Smooth muscle cell (in vitro differentiated cells): ENCODE measurements at regions not wholly inside any gene's neighbourhood (a gene's known extent, or its start where the extent isn't known, plus 50 kb on each side); places are given as distances from the start of the nearest gene placed in this dataset.
A peak's percentile ranks its signal among the peaks of the same experiment; 100 is the strongest.

Source experiments
- DNase-seq: peaks from one replicate; lab custom pipeline; 2025; ENCODE audit not compliant: unreplicated experiment; lab: John Stamatoyannopoulos, UW
- H2AFZ ChIP-seq: fragments of 200-600 bp; sonication (generic); 2 replicates; pipeline ENCODE4 v1.6.0; 2016; ENCODE audit warnings: antibody characterized with exemption, low read depth, mild to moderate bottlenecking
- H3F3A ChIP-seq: fragments of 200-600 bp; sonication (generic); 2 replicates; pipeline ENCODE4 v1.6.0; 2017; ENCODE audit warnings: antibody characterized with exemption, low read depth
- H3K27ac ChIP-seq: fragments of 200-600 bp; sonication (generic); 2 replicates; pipeline ENCODE4 v1.5.1; 2016; ENCODE audit warnings: low read depth, mild to moderate bottlenecking
- H3K27me3 ChIP-seq: fragments of 200-600 bp; sonication (generic); 2 replicates; pipeline ENCODE4 v1.6.1; 2016; ENCODE audit warnings: low read depth, mild to moderate bottlenecking
- H3K36me3 ChIP-seq: fragments of 200-600 bp; sonication (generic); 2 replicates; pipeline ENCODE4 v1.5.1; 2016; ENCODE audit warnings: low read depth
- H3K4me1 ChIP-seq: fragments of 200-600 bp; sonication (generic); 2 replicates; pipeline ENCODE4 v1.5.1; 2016; ENCODE audit warnings: low read depth
- H3K4me2 ChIP-seq: fragments of 200-600 bp; sonication (generic); 2 replicates; pipeline ENCODE4 v1.6.0; 2016; ENCODE audit warnings: mild to moderate bottlenecking
- H3K4me3 ChIP-seq: fragments of 200-600 bp; sonication (generic); 2 replicates; pipeline ENCODE4 v1.5.1; 2016; ENCODE audit warnings: mild to moderate bottlenecking
- H3K79me2 ChIP-seq: fragments of 200-600 bp; sonication (generic); 2 replicates; pipeline ENCODE4 v1.6.0; 2016; ENCODE audit warnings: low read depth, mild to moderate bottlenecking
- H3K9ac ChIP-seq: fragments of 200-600 bp; sonication (generic); 2 replicates; pipeline ENCODE4 v1.6.0; 2016; ENCODE audit warnings: low read depth
- H3K9me3 ChIP-seq: fragments of 200-600 bp; sonication (generic); replicated peaks from 2 replicates; pipeline ENCODE4 v1.5.1; 2016; ENCODE audit warnings: low read depth
- H4K20me1 ChIP-seq: fragments of 200-600 bp; sonication (generic); 2 replicates; pipeline ENCODE4 v1.6.0; 2016; ENCODE audit warnings: low read depth
- CTCF ChIP-seq: fragments of 200-600 bp; sonication (generic); IDR thresholded peaks from 2 replicates; pipeline ENCODE4 v1.5.1; 2017; ENCODE audit warnings: borderline replicate concordance, mild to moderate bottlenecking, antibody characterized with exemption; ENCODE audit not compliant: insufficient read depth, poor library complexity, severe bottlenecking
- WGBS: methylation state at CpG from one replicate; pipeline ENCODE4 v1.1.7; 2016; ENCODE audit warnings: low lambda C conversion rate; 5-methylcytosine and 5-hydroxymethylcytosine counted together

DNA sequence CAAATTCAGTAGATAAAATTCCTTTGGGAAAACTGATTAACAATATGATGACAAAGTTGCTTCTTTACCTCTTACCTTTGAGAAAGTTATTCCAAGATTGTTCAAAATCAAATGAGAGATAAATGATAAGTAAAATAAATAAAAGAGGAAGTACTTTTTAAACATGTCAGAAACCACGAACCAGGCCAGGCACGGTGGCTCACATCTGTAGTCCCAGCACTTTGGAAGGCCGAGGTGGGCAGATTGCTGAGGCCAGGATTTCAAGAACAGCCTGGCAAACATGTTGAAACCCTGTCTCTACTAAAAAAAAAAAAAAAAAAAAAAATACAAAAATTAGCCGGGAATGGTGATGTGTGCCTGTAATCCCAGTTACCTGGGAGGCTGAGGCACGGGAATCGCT, 296.6 kb downstream of the HGF start:
- Histone ChIP-seq H3K9ac (no peak overlapping the region), H3K9me3 (no peaks in the 10 kb centered on the region), H3K27ac (no peak overlapping the region), H2AFZ (no peak overlapping the region), H3K4me1 (no peaks in the 10 kb centered on the region), H3F3A (no peaks in the 10 kb centered on the region), H3K4me3 (no peak overlapping the region), H3K79me2 (no peaks in the 10 kb centered on the region), H3K27me3 (no peaks in the 10 kb centered on the region), H4K20me1 (no peaks in the 10 kb centered on the region), H3K36me3 (no peaks in the 10 kb centered on the region), H3K4me2 (no peak overlapping the region)
- no peak for DNase-seq
- no peak for TF ChIP-seq CTCF
- WGBS = 77% methylated on average over 6 of the region's 6 CpGs

GRCh38 chr7:81470724-81471379, 299.0 kb downstream of the HGF start:
- no peaks in the 10 kb centered on the region for H4K20me1 ChIP-seq
- H3K9me3 ChIP-seq = no peaks in the 10 kb centered on the region
- no peak overlapping the region for H3K9ac ChIP-seq
- H3K79me2 ChIP-seq = no peaks in the 10 kb centered on the region
- DNase-seq = no peak
- no peak for TF ChIP-seq CTCF
- no peak overlapping the region for H3K4me2 ChIP-seq
- 80% methylated on average over 6 of the region's 6 CpGs for WGBS
- H3K27ac ChIP-seq = no peak overlapping the region
- no peaks in the 10 kb centered on the region for H3F3A ChIP-seq
- H3K36me3 ChIP-seq = no peaks in the 10 kb centered on the region
- no peaks in the 10 kb centered on the region for H3K27me3 ChIP-seq
- H2AFZ ChIP-seq = no peak overlapping the region
- H3K4me1 ChIP-seq = no peaks in the 10 kb centered on the region
- H3K4me3 ChIP-seq = no peak overlapping the region

GRCh38 chr7:81469869-81470723, 299.8 kb downstream of the HGF start:
- Histone ChIP-seq H3K27ac (no peak overlapping the region), H3F3A (no peaks in the 10 kb centered on the region), H3K4me1 (no peaks in the 10 kb centered on the region), H3K9ac (no peak overlapping the region), H3K4me2 (peak overlapping the region; percentile 43), H3K4me3 (no peak overlapping the region), H2AFZ (peak overlapping the region; percentile 34), H3K79me2 (no peaks in the 10 kb centered on the region), H3K36me3 (no peaks in the 10 kb centered on the region), H4K20me1 (no peaks in the 10 kb centered on the region), H3K9me3 (no peaks in the 10 kb centered on the region), H3K27me3 (no peaks in the 10 kb centered on the region)
- WGBS = 37% methylated on average over 9 of the region's 9 CpGs
- peak; percentile 65 for TF ChIP-seq CTCF
- no peak for DNase-seq
